Karpas-422 (cell line): ENCODE measurements at regions not wholly inside any gene's neighbourhood (a gene's known extent, or its start where the extent isn't known, plus 50 kb on each side); places are given as distances from the start of the nearest gene placed in this dataset.

Source experiments
- DNase-seq: peaks from one replicate; pipeline ENCODE4 v3.0.0-alpha.2; 2015
- H2AFZ ChIP-seq: fragments of 200-600 bp; sonication (generic); 2 replicates; pipeline ENCODE4 v1.6.1; 2014; ENCODE audit warnings: antibody characterized with exemption, low read length, mixed read lengths
- H3K27ac ChIP-seq: fragments of 200-600 bp; sonication (generic); 2 replicates; pipeline ENCODE4 v1.5.1; 2014; ENCODE audit warnings: mild to moderate bottlenecking, low read length, moderate library complexity
- H3K27me3 ChIP-seq: fragments of 200-600 bp; sonication (generic); 2 replicates; pipeline ENCODE4 v1.6.1; 2014; ENCODE audit warnings: low read length, mixed read lengths
- H3K36me3 ChIP-seq: fragments of 200-600 bp; sonication (generic); 2 replicates; pipeline ENCODE4 v1.6.1; 2014; ENCODE audit warnings: low read length, mixed read lengths; ENCODE audit not compliant: insufficient read depth
- H3K4me1 ChIP-seq: fragments of 200-600 bp; sonication (generic); 2 replicates; pipeline ENCODE4 v1.6.1; 2014; ENCODE audit warnings: mild to moderate bottlenecking, low read length, mixed read lengths
- H3K4me2 ChIP-seq: fragments of 200-600 bp; sonication (generic); 2 replicates; pipeline ENCODE4 v1.6.1; 2014; ENCODE audit warnings: low read length, low read depth, mild to moderate bottlenecking; ENCODE audit not compliant: poor library complexity, severe bottlenecking
- H3K4me3 ChIP-seq: fragments of 200-600 bp; sonication (generic); 2 replicates; pipeline ENCODE4 v1.5.1; 2014; ENCODE audit warnings: mild to moderate bottlenecking, antibody characterized with exemption, low read length, mixed read lengths
- H3K79me2 ChIP-seq: fragments of 200-600 bp; sonication (generic); 2 replicates; pipeline ENCODE4 v1.6.1; 2014; ENCODE audit warnings: mild to moderate bottlenecking, low read length, mixed read lengths
- H3K9ac ChIP-seq: fragments of 200-600 bp; sonication (generic); 2 replicates; pipeline ENCODE4 v1.6.0; 2014; ENCODE audit warnings: low read length
- H3K9me2 ChIP-seq: fragments of 200-600 bp; sonication (generic), shearing (Covaris generic); replicated peaks from 2 replicates; pipeline ENCODE4 v1.6.0; 2014; ENCODE audit warnings: mild to moderate bottlenecking, low read length, moderate library complexity; ENCODE audit not compliant: insufficient read depth
- H3K9me3 ChIP-seq: fragments of 300-700, 200-600 bp; sonication (generic); 2 replicates; pipeline ENCODE4 v1.6.1; 2014; ENCODE audit warnings: low read length, mixed read lengths
- H4K20me1 ChIP-seq: fragments of 200-600 bp; sonication (generic); 2 replicates; pipeline ENCODE4 v1.6.1; 2014; ENCODE audit warnings: mild to moderate bottlenecking, antibody characterized with exemption, low read length, low read depth; ENCODE audit not compliant: insufficient read depth

DNA sequence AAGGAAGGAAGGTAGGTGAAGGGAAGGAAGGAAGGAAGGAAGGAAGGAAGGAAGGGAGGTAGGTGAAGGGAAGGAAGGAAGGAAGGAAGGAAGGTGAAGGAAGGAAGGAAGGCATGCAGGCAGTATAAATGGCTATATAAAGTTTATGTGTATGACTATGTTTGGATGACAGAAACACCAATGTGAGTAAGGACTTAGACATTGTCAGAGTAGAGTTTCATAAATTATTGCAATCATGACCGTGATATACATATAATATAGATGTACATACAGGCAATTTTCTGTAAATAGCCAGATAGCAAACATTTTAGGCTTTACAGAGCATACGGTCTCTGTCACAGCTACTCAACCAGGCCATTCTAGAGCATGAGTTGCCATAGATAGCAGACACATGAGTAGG is 133.8 kb upstream of the AKR1E2 start:
- no peak for DNase-seq
- Histone ChIP-seq H2AFZ (no peak overlapping the region), H3K9ac (no peak overlapping the region), H3K36me3 (no peaks in the 10 kb centered on the region), H3K9me2 (no peaks in the 10 kb centered on the region), H3K4me2 (no peak overlapping the region), H3K27ac (no peak overlapping the region), H3K9me3 (no peaks in the 10 kb centered on the region), H3K79me2 (no peaks in the 10 kb centered on the region), H3K4me1 (no peaks in the 10 kb centered on the region), H4K20me1 (no peaks in the 10 kb centered on the region), H3K27me3 (no peaks in the 10 kb centered on the region), H3K4me3 (no peak overlapping the region)

DNA sequence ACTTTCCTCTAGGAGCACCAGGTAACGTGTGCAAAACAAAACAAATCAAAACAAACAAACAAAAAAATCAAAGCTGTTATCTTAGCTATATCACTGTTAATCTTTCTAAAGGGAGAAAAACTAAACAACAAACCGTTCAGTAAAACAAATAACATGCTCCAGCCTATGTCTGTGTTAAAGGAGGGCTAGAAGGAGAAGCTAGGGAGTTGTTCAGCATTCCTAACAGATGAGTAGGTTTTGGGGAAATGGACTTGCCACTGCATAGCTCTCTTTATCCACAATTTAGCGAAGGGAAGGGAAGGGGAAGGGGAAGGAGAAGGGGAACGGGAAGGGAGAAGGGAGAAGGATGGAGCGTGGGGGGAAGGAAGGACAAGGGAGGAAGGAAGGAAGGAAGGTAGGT is 134.2 kb upstream of the AKR1E2 start:
- Histone ChIP-seq H3K27me3 (no peaks in the 10 kb centered on the region), H3K9ac (no peak overlapping the region), H3K4me3 (no peak overlapping the region), H3K4me2 (no peak overlapping the region), H4K20me1 (no peaks in the 10 kb centered on the region), H3K27ac (no peak overlapping the region), H3K9me3 (no peaks in the 10 kb centered on the region), H2AFZ (no peak overlapping the region), H3K79me2 (no peaks in the 10 kb centered on the region), H3K9me2 (no peaks in the 10 kb centered on the region), H3K36me3 (no peaks in the 10 kb centered on the region), H3K4me1 (no peaks in the 10 kb centered on the region)
- no peak for DNase-seq

DNA sequence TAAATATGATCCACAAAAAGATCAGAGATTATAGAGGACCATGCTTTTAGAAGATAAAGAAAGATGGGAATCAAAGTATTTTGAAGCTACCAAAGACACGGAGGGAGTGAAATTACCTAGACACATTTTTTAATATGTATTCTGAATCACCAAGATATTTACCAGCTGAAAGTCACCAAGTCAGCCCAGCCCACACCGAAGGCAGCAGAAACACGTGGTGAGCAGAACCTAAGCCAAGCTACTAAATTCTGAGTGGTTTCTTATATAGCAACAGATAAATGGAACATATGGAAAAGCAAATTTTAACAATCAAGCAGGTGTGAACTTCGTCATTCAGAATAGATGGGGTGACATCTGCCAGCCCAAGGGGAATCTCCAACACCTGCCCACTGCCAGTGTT is 134.7 kb upstream of the AKR1E2 start:
- no peak overlapping the region for H3K9ac ChIP-seq
- no peak for DNase-seq
- no peaks in the 10 kb centered on the region for H3K79me2 ChIP-seq
- H3K4me1 ChIP-seq: no peaks in the 10 kb centered on the region
- no peak overlapping the region for H3K4me3 ChIP-seq
- H3K27ac ChIP-seq: no peak overlapping the region
- no peaks in the 10 kb centered on the region for H3K36me3 ChIP-seq
- no peaks in the 10 kb centered on the region for H3K9me3 ChIP-seq
- no peaks in the 10 kb centered on the region for H3K9me2 ChIP-seq
- H2AFZ ChIP-seq: no peak overlapping the region
- no peaks in the 10 kb centered on the region for H3K27me3 ChIP-seq
- H3K4me2 ChIP-seq: no peak overlapping the region
- no peaks in the 10 kb centered on the region for H4K20me1 ChIP-seq

DNA sequence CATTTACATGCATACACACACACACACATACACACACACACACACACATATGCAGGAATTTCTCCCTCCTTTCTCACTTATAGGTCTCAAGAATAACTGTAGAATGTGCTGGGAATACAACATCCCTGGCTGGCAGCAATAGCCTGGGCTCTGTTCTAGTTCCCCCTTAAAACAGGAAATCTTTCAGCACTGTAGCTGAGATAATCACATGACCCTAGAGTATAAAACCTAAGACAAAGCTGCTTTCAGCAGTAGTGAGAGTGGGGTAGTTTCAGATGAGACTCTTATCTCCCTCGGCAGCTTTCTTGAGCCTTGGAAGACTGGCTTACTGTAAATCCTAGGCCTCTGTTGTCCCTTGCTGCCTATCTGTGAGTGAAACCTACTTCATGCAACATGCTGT is 137.4 kb upstream of the AKR1E2 start:
- no peak overlapping the region for H3K4me3 ChIP-seq
- H3K79me2 ChIP-seq: no peaks in the 10 kb centered on the region
- H4K20me1 ChIP-seq: no peaks in the 10 kb centered on the region
- H3K27ac ChIP-seq: no peak overlapping the region
- H3K9me2 ChIP-seq: no peaks in the 10 kb centered on the region
- no peaks in the 10 kb centered on the region for H3K36me3 ChIP-seq
- no peak for DNase-seq
- H3K9me3 ChIP-seq: no peaks in the 10 kb centered on the region
- no peaks in the 10 kb centered on the region for H3K4me1 ChIP-seq
- no peak overlapping the region for H3K4me2 ChIP-seq
- no peak overlapping the region for H3K9ac ChIP-seq
- no peaks in the 10 kb centered on the region for H3K27me3 ChIP-seq
- no peak overlapping the region for H2AFZ ChIP-seq

- H2AFZ ChIP-seq: no peak overlapping the region
- H3K4me1 ChIP-seq: peaks cover 2% of the 10 kb centered on the region; the same call in 1 of the 2 replicates
- no peaks in the 10 kb centered on the region for H3K27me3 ChIP-seq
- H4K20me1 ChIP-seq: no peaks in the 10 kb centered on the region
- H3K9me3 ChIP-seq: no peaks in the 10 kb centered on the region
- H3K9me2 ChIP-seq: no peaks in the 10 kb centered on the region
- no peak for DNase-seq
- H3K79me2 ChIP-seq: no peaks in the 10 kb centered on the region
- H3K9ac ChIP-seq: no peak overlapping the region
- no peaks in the 10 kb centered on the region for H3K36me3 ChIP-seq
- H3K27ac ChIP-seq: no peak overlapping the region
- no peak overlapping the region for H3K4me2 ChIP-seq
- no peak overlapping the region for H3K4me3 ChIP-seq
Measured at GRCh38 chr10:4688168-4688567, 137.8 kb upstream of the AKR1E2 start.

DNA sequence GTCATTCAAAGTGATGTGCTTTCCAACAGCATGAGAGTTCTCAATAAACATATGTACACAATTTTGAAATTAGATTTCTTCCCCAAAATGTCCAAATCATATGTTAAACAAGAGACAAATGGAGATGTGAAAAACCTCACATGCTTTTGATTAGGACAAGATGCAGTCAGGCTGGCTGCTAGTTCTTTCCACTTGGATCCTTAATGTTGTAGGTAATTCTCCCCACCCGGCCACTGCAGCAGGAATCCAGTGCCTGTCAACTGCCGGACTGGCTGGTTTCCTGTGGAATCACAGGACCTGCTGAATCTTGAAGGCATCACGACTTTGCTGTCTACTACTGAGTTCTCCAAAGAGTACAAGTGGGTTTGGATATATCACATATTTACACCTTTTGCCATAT is 138.6 kb upstream of the AKR1E2 start:
- Histone ChIP-seq H2AFZ (no peak overlapping the region), H3K9me2 (no peaks in the 10 kb centered on the region), H3K9me3 (no peaks in the 10 kb centered on the region), H3K36me3 (no peaks in the 10 kb centered on the region), H3K9ac (no peak overlapping the region), H3K79me2 (no peaks in the 10 kb centered on the region), H3K4me1 (peaks cover 4% of the 10 kb centered on the region; the same call in 1 of the 2 replicates), H3K27ac (no peak overlapping the region), H3K27me3 (no peaks in the 10 kb centered on the region), H3K4me2 (no peak overlapping the region), H3K4me3 (no peak overlapping the region), H4K20me1 (no peaks in the 10 kb centered on the region)
- DNase-seq: no peak

- Histone ChIP-seq H3K27me3 (no peaks in the 10 kb centered on the region), H3K79me2 (no peaks in the 10 kb centered on the region), H3K9me2 (no peaks in the 10 kb centered on the region), H4K20me1 (no peaks in the 10 kb centered on the region), H3K4me1 (peaks cover 4% of the 10 kb centered on the region; the same call in 1 of the 2 replicates), H3K9ac (no peak overlapping the region), H3K4me2 (no peak overlapping the region), H3K9me3 (no peaks in the 10 kb centered on the region), H3K36me3 (no peaks in the 10 kb centered on the region), H2AFZ (no peak overlapping the region), H3K27ac (no peak overlapping the region), H3K4me3 (no peak overlapping the region)
- no peak for DNase-seq
Measured at GRCh38 chr10:4686644-4686996, 139.4 kb upstream of the AKR1E2 start.

- H3K9me3 ChIP-seq: no peaks in the 10 kb centered on the region
- no peak for DNase-seq
- no peaks in the 10 kb centered on the region for H4K20me1 ChIP-seq
- H3K27me3 ChIP-seq: no peaks in the 10 kb centered on the region
- no peak overlapping the region for H3K4me2 ChIP-seq
- H3K79me2 ChIP-seq: no peaks in the 10 kb centered on the region
- H2AFZ ChIP-seq: no peak overlapping the region
- H3K27ac ChIP-seq: no peak overlapping the region
- H3K36me3 ChIP-seq: no peaks in the 10 kb centered on the region
- H3K4me3 ChIP-seq: no peak overlapping the region
- no peaks in the 10 kb centered on the region for H3K9me2 ChIP-seq
- H3K4me1 ChIP-seq: peaks cover 4% of the 10 kb centered on the region; the same call in 1 of the 2 replicates
- H3K9ac ChIP-seq: no peak overlapping the region
Measured at GRCh38 chr10:4685904-4686643, 139.9 kb upstream of the AKR1E2 start.
